ENCODE measurements at regions not wholly inside any gene's neighbourhood (a gene's known extent, or its start where the extent isn't known, plus 50 kb on each side); places are given as distances from the start of the nearest gene placed in this dataset.

DNA sequence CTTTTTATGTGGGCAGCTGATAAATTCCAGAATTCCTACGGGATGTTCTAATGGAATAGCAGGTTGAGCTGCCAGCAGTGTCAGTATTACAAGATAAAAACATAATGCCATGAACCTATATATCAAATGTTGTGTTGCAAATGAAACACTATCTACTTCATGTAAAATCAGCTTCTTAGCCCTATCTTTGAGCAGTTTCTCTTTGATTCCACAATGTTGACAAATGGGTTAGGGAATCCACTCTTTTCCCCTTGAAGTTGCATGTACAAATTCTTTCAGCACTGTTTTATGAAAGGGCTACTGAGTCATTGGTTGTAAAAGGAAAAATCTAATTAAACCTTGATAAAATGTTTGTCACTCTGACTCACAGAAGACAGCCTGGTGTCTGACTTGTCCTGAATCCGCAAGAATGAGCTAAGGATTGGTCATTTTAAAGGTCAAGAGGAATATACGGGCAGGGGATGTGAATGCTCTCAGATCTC is 950.6 kb upstream of the NUDT12 start (continued):
- TF ChIP-seq USF2 (IDR thresholded peaks at IDR 0.05; ENCODE audit: borderline replicate concordance, low read depth, low read length): no peak

GRCh38 chr5:104512063-104512825 is 949.7 kb upstream of the NUDT12 start:
- CTCF ChIA-PET: no interaction called here
- POLR2A ChIA-PET: no interaction called here
- Histone ChIP-seq H3K9me3 (no peaks in the 10 kb centered on the region), H3K4me1 (ENCODE audit: control insufficient read depth in 1 of 2, insufficient read depth in 2 of 2, low read depth in 1 of 2, low read length in 1 of 2) (no peaks in the 10 kb centered on the region; a peak in 1 of 4 replicates), H3K36me3 (replicated peaks in 1 of 2; ENCODE audit: control insufficient read depth in 1 of 2, insufficient read depth in 2 of 2, low read length in 1 of 2) (no peaks in the 10 kb centered on the region), H3K4me3 (ENCODE audit: low read depth in 2 of 2, low read length in 1 of 2) (no peak overlapping the region), H3K4me2 (0 out of 2 replicates have a peak overlapping the region, but pooled peaks have one; percentile 28), H3K27me3 (ENCODE audit: insufficient read depth) (no peaks in the 10 kb centered on the region), H3K9ac (no peak overlapping the region), H3F3A (replicated peaks; ENCODE audit: insufficient read depth) (peaks cover 5% of the 10 kb centered on the region), H2AFZ (ENCODE audit: low read depth) (no peak overlapping the region), H3K27ac (ENCODE audit: low read depth in 2 of 2, low read length in 1 of 2) (peak overlapping the region in 1 of 2 experiments; percentile 47; a peak in 2 of 4 replicates), H3K9me2 (no peaks in the 10 kb centered on the region), H3K79me2 (ENCODE audit: insufficient read depth) (no peaks in the 10 kb centered on the region), H4K20me1 (ENCODE audit: insufficient read depth) (no peaks in the 10 kb centered on the region)
- no peak for DNase-seq
- 53% methylated on average over 4 of the region's 4 CpGs for WGBS (ENCODE audit: low lambda C conversion rate)
- peak; percentile 19; the same call in 1 of the 2 replicates for TF ChIP-seq TCF12 (IDR thresholded peaks at IDR 0.05)
- no peak for TF ChIP-seq ELF1 (IDR thresholded peaks at IDR 0.05)

GRCh38 chr5:104498281-104498680 is 935.7 kb upstream of the NUDT12 start:
- Histone ChIP-seq H3K27me3 (ENCODE audit: insufficient read depth) (no peaks in the 10 kb centered on the region), H4K20me1 (ENCODE audit: insufficient read depth) (no peaks in the 10 kb centered on the region), H3K4me3 (ENCODE audit: low read depth in 2 of 2, low read length in 1 of 2) (no peak overlapping the region), H3K9me3 (no peaks in the 10 kb centered on the region), H3K79me2 (ENCODE audit: insufficient read depth) (no peaks in the 10 kb centered on the region), H3K36me3 (replicated peaks in 1 of 2; ENCODE audit: control insufficient read depth in 1 of 2, insufficient read depth in 2 of 2, low read length in 1 of 2) (no peaks in the 10 kb centered on the region), H3K27ac (ENCODE audit: low read depth in 2 of 2, low read length in 1 of 2) (no peak overlapping the region), H3K4me2 (no peak overlapping the region), H3K9ac (no peak overlapping the region), H2AFZ (ENCODE audit: low read depth) (no peak overlapping the region), H3K9me2 (no peaks in the 10 kb centered on the region), H3K4me1 (ENCODE audit: control insufficient read depth in 1 of 2, insufficient read depth in 2 of 2, low read depth in 1 of 2, low read length in 1 of 2) (no peaks in the 10 kb centered on the region; a peak in 1 of 4 replicates), H3F3A (replicated peaks; ENCODE audit: insufficient read depth) (no peaks in the 10 kb centered on the region)
- TF ChIP-seq, protein P1, sequence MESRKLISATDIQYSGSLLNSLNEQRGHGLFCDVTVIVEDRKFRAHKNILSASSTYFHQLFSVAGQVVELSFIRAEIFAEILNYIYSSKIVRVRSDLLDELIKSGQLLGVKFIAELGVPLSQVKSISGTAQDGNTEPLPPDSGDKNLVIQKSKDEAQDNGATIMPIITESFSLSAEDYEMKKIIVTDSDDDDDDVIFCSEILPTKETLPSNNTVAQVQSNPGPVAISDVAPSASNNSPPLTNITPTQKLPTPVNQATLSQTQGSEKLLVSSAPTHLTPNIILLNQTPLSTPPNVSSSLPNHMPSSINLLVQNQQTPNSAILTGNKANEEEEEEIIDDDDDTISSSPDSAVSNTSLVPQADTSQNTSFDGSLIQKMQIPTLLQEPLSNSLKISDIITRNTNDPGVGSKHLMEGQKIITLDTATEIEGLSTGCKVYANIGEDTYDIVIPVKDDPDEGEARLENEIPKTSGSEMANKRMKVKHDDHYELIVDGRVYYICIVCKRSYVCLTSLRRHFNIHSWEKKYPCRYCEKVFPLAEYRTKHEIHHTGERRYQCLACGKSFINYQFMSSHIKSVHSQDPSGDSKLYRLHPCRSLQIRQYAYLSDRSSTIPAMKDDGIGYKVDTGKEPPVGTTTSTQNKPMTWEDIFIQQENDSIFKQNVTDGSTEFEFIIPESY (IDR thresholded peaks at IDR 0.05; ENCODE audit: borderline replicate concordance, low read depth): no peak
- TF ChIP-seq MEF2A (IDR thresholded peaks at IDR 0.05; ENCODE audit: borderline replicate concordance, low read depth) (no peak), FOXJ3 (CRISPR knock-in tag; IDR thresholded peaks at IDR 0.05) (no peak), ELF1 (IDR thresholded peaks at IDR 0.05) (no peak), GABPA (IDR thresholded peaks at IDR 0.05; ENCODE audit: low read depth) (no peak), FOSL2 (IDR thresholded peaks at IDR 0.05; ENCODE audit: borderline replicate concordance, low read depth) (no peak), SMC3 (IDR thresholded peaks at IDR 0.05; ENCODE audit: low read depth, low read length) (no peak), USF2 (IDR thresholded peaks at IDR 0.05; ENCODE audit: borderline replicate concordance, low read depth, low read length) (no peak)
- TF ChIP-seq, protein P2, sequence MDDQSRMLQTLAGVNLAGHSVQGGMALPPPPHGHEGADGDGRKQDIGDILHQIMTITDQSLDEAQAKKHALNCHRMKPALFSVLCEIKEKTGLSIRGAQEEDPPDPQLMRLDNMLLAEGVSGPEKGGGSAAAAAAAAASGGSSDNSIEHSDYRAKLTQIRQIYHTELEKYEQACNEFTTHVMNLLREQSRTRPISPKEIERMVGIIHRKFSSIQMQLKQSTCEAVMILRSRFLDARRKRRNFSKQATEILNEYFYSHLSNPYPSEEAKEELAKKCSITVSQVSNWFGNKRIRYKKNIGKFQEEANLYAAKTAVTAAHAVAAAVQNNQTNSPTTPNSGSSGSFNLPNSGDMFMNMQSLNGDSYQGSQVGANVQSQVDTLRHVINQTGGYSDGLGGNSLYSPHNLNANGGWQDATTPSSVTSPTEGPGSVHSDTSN (IDR thresholded peaks at IDR 0.05): no peak
- TF ChIP-seq, protein P3, sequence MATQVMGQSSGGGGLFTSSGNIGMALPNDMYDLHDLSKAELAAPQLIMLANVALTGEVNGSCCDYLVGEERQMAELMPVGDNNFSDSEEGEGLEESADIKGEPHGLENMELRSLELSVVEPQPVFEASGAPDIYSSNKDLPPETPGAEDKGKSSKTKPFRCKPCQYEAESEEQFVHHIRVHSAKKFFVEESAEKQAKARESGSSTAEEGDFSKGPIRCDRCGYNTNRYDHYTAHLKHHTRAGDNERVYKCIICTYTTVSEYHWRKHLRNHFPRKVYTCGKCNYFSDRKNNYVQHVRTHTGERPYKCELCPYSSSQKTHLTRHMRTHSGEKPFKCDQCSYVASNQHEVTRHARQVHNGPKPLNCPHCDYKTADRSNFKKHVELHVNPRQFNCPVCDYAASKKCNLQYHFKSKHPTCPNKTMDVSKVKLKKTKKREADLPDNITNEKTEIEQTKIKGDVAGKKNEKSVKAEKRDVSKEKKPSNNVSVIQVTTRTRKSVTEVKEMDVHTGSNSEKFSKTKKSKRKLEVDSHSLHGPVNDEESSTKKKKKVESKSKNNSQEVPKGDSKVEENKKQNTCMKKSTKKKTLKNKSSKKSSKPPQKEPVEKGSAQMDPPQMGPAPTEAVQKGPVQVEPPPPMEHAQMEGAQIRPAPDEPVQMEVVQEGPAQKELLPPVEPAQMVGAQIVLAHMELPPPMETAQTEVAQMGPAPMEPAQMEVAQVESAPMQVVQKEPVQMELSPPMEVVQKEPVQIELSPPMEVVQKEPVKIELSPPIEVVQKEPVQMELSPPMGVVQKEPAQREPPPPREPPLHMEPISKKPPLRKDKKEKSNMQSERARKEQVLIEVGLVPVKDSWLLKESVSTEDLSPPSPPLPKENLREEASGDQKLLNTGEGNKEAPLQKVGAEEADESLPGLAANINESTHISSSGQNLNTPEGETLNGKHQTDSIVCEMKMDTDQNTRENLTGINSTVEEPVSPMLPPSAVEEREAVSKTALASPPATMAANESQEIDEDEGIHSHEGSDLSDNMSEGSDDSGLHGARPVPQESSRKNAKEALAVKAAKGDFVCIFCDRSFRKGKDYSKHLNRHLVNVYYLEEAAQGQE (IDR thresholded peaks at IDR 0.05; ENCODE audit: low read depth, low read length): no peak
- ChIA-PET POLR2A (no interaction called here), CTCF (no interaction called here)
- WGBS (ENCODE audit: low lambda C conversion rate): 50% methylated on average over 1 of the region's 1 CpG
- no peak for DNase-seq
